NCI-H2107 (cell line): ENCODE measurements at regions not wholly inside any gene's neighbourhood (a gene's known extent, or its start where the extent isn't known, plus 50 kb on each side); places are given as distances from the start of the nearest gene placed in this dataset.

Source experiments
- DNase-seq: peaks from one replicate; lab custom pipeline; 2025; lab: John Stamatoyannopoulos, UW

GRCh38 chr6:123747515-123747914 lies 56.1 kb upstream of the NKAIN2 start:
- DNase-seq, result no peak

GRCh38 chr6:123745895-123746294 lies 57.8 kb upstream of the NKAIN2 start:
- no peak for DNase-seq

- DNase-seq, result no peak
Observed at GRCh38 chr6:123744840-123745239, 58.8 kb upstream of the NKAIN2 start.

GRCh38 chr6:123742626-123743025 lies 61.0 kb upstream of the NKAIN2 start:
- DNase-seq, result no peak

- no peak for DNase-seq
Observed at GRCh38 chr6:123733180-123733579, 70.5 kb upstream of the NKAIN2 start.

- DNase-seq, result no peak
Observed at GRCh38 chr6:123716506-123716905, 79.8 kb upstream of the TRDN start.

GRCh38 chr6:123715006-123715863 lies 78.5 kb upstream of the TRDN start:
- DNase-seq, result peak; percentile 10

- no peak for DNase-seq
Observed at GRCh38 chr6:123712831-123713230, 76.1 kb upstream of the TRDN start.

GRCh38 chr6:123702943-123703342 lies 66.2 kb upstream of the TRDN start:
- DNase-seq, result no peak

GRCh38 chr6:123687864-123688263 lies 51.1 kb upstream of the TRDN start:
- no peak for DNase-seq
